SK-N-MC (cell line): ENCODE measurements at regions not wholly inside any gene's neighbourhood (a gene's known extent, or its start where the extent isn't known, plus 50 kb on each side); places are given as distances from the start of the nearest gene placed in this dataset.

ENCODE experiments used
- DNase-seq: peaks from one replicate; pipeline ENCODE4 v3.0.0-alpha.2; 2011; ENCODE audit warnings: low read depth, low spot score
- H3K27ac ChIP-seq: fragments of 200-600 bp; sonication (generic); 2 replicates; pipeline ENCODE4 v1.5.1; 2016; ENCODE audit warnings: mixed run types
- H3K36me3 ChIP-seq: fragments of 200-600 bp; sonication (generic); 2 replicates; pipeline ENCODE4 v1.6.1; 2017; ENCODE audit warnings: antibody characterized with exemption, low read length, mixed read lengths; ENCODE audit not compliant: insufficient read depth
- H3K4me3 ChIP-seq: fragments of 200-600 bp; sonication (generic); 2 replicates; pipeline ENCODE4 v1.5.1; 2016
- H3K9ac ChIP-seq: fragments of 200-600 bp; sonication (generic); 2 replicates; pipeline ENCODE4 v1.8.0; 2017; ENCODE audit warnings: mixed run types, mixed read lengths; ENCODE audit not compliant: insufficient read length
- H3K9me3 ChIP-seq: fragments of 200-600 bp; sonication (generic); 2 replicates; pipeline ENCODE4 v1.6.1; 2017; ENCODE audit warnings: low read depth, mild to moderate bottlenecking, antibody characterized with exemption, low read length, moderate library complexity, mixed read lengths
- EZH2 ChIP-seq: fragments of 200-600 bp; sonication (generic); IDR thresholded peaks from one replicate; pipeline ENCODE4 v1.6.1; 2017; ENCODE audit warnings: antibody characterized with exemption
- FOXP2 ChIP-seq: optimal IDR thresholded peaks from 2 replicates; pipeline ENCODE3; 2011; ENCODE audit warnings: mild to moderate bottlenecking, moderate library complexity; ENCODE audit not compliant: insufficient read depth; ENCODE audit errors: extremely low read length, control extremely low read depth
- POLR2AphosphoS5 ChIP-seq: IDR thresholded peaks from 2 replicates; pipeline ENCODE4 v1.6.1; 2012; ENCODE audit warnings: mild to moderate bottlenecking, low read depth, low read length, borderline replicate concordance

GRCh38 chr5:92565673-92566072 is 1015.3 kb downstream of the NR2F1-AS1 start:
- no peak for DNase-seq
- H3K27ac ChIP-seq = no peak overlapping the region
- TF ChIP-seq FOXP2 (no peak), EZH2 (no peak), POLR2AphosphoS5 (no peak)
- no peaks in the 10 kb centered on the region for H3K36me3 ChIP-seq
- H3K4me3 ChIP-seq = no peak overlapping the region
- H3K9ac ChIP-seq = no peak overlapping the region
- no peaks in the 10 kb centered on the region for H3K9me3 ChIP-seq

DNA sequence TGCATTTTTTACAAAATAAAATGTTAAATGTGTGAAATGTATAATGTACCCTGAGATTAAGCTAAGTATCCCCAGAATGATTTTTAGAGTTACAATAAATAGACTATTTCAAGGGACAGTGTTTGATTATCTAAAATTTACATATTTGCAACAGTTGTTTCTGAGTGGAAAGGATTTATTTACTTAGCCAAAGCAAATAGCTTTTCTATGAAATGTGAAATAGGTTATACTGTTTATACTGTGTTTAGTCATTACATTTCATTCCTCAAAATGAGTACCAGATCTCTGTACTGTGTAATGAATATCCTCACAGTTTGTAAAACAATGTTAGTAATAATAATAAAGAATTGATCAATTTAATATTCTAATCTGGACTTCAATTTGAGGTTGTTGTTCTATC is 1019.0 kb downstream of the NR2F1-AS1 start:
- no peak for DNase-seq
- Histone ChIP-seq H3K27ac (peak overlapping the region; percentile 100), H3K4me3 (peak overlapping the region; percentile 79), H3K9ac (peak overlapping the region; percentile 76), H3K36me3 (no peaks in the 10 kb centered on the region), H3K9me3 (no peaks in the 10 kb centered on the region)
- TF ChIP-seq FOXP2 = no peak
- no peak for TF ChIP-seq EZH2
- TF ChIP-seq POLR2AphosphoS5 = no peak

DNA sequence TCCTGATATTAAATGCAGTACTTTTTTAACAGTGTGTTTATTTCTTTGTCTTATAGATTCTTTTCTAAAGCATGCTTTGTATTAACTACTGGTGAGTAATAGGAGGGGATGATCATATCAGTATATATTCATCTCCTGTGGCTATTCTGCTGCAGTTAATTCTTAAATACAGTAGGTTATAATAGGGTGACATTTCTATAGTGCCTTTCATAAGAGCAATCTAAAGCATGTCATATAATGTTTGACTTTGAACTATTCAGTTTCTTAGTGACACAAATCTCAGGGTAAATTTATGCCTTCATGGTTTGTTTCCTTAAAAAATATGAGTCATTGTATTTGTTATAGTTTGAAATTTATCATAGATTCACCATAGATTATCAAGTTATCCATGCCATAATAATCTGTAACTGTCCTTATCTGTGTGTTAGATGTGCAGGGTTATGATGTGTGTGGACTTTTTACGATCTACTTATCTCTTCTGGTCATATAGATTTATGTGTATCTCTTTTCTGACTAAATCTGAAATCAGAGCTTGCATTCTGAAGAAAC is 1019.5 kb downstream of the NR2F1-AS1 start:
- DNase-seq = no peak
- H3K27ac ChIP-seq = peak overlapping the region; percentile 100
- TF ChIP-seq EZH2 = no peak
- no peak for TF ChIP-seq POLR2AphosphoS5
- no peak for TF ChIP-seq FOXP2
- H3K36me3 ChIP-seq = no peaks in the 10 kb centered on the region
- no peaks in the 10 kb centered on the region for H3K9me3 ChIP-seq
- peak overlapping the region; percentile 79 for H3K4me3 ChIP-seq
- H3K9ac ChIP-seq = peak overlapping the region; percentile 76

GRCh38 chr5:92560698-92561401 is 1020.2 kb downstream of the NR2F1-AS1 start:
- Histone ChIP-seq H3K4me3 (peak overlapping the region; percentile 79), H3K36me3 (no peaks in the 10 kb centered on the region), H3K9me3 (no peaks in the 10 kb centered on the region), H3K9ac (peak overlapping the region; percentile 76), H3K27ac (peak overlapping the region; percentile 100)
- DNase-seq = peak; percentile 77
- TF ChIP-seq FOXP2 (no peak), POLR2AphosphoS5 (peak; percentile 58; the same call in 1 of the 2 replicates), EZH2 (no peak)

DNA sequence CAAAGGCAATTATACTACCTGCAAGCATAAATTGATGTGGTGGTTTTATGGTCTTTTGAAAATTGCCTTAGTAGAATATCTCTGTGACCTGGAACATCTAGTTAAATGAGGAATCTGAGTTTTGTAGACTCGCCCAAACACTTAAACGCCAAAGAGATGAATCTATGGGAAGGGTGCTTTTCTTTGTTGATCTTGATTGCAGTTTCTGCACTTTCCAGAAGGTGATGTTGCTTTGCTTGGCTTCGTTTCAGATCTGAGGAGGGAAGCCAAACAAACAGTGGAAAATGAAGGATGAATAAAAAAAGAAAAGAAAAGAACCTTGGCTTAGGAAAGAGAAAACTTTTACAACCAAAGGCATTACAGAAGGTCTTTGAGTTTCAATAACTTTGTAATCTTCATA is 1021.2 kb downstream of the NR2F1-AS1 start:
- Histone ChIP-seq H3K27ac (peak overlapping the region; percentile 100), H3K4me3 (no peak overlapping the region; the same call in 1 of the 2 replicates), H3K9me3 (no peaks in the 10 kb centered on the region), H3K9ac (peak overlapping the region; percentile 28), H3K36me3 (no peaks in the 10 kb centered on the region)
- no peak for DNase-seq
- no peak for TF ChIP-seq POLR2AphosphoS5
- no peak for TF ChIP-seq EZH2
- no peak for TF ChIP-seq FOXP2

DNA sequence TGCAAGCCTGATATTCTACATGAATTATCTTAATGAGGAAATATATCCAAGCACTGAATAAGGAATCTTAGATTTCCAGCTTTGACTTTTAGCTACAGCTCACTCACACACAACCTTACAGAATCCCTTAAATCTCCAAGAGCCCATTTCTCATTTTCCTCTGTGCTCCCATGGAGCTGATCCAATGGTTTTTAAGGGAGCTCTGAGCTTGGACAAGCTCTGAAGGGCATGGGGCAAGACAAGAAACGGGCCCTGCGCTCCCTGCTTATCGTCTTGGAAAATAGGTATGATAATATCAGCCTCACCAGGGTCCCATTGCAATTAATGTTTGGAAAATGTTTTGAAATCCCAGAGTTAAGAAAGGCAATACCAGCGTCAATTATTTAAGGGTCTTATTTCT is 1021.7 kb downstream of the NR2F1-AS1 start:
- H3K4me3 ChIP-seq = no peak overlapping the region
- H3K9ac ChIP-seq = no peak overlapping the region
- no peaks in the 10 kb centered on the region for H3K9me3 ChIP-seq
- peak overlapping the region; percentile 32; the same call in 1 of the 2 replicates for H3K27ac ChIP-seq
- DNase-seq = no peak
- no peak for TF ChIP-seq POLR2AphosphoS5
- TF ChIP-seq EZH2 = no peak
- no peaks in the 10 kb centered on the region for H3K36me3 ChIP-seq

- no peak for TF ChIP-seq FOXP2
- no peak for TF ChIP-seq POLR2AphosphoS5
- TF ChIP-seq EZH2 = no peak
- Histone ChIP-seq H3K4me3 (no peak overlapping the region), H3K27ac (no peak overlapping the region), H3K9ac (no peak overlapping the region), H3K36me3 (no peaks in the 10 kb centered on the region), H3K9me3 (no peaks in the 10 kb centered on the region)
- no peak for DNase-seq
Observed at GRCh38 chr5:92556747-92557146, 1024.3 kb downstream of the NR2F1-AS1 start.

DNA sequence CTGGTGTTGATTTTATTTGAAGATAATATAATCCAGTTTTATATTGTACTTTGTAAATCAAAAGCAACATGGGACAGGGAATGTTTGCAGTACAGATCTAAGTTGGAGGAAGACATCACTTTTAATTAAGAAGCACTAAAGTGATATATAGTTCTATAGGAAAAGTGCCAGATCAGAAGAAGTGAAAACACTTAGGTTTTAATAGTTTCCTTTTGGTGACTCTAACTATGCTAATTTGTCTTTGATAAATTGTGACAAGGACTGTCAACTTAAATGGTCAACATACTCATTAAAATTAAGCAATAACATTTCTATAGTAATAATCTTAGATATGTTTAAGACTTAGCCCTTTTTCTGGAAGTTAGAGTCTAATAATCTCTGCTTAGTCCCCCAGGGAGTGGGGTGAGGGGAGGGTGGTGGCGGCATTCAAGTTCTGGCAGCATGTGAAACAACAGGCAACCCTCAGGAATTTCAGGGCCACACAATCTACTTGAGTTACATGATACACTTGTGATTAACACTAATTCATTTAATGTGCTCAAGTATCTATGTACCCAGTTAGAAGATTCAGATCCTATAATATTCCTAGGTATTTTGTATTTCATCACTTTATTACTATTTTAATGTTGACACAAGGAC is 1026.5 kb downstream of the NR2F1-AS1 start:
- H3K9me3 ChIP-seq = no peaks in the 10 kb centered on the region
- H3K9ac ChIP-seq = peak overlapping the region; percentile 4
- H3K27ac ChIP-seq = 0 out of 2 replicates have a peak overlapping the region, but pooled peaks have one; percentile 10
- DNase-seq = no peak
- peak overlapping the region; percentile 26; the same call in 1 of the 2 replicates for H3K4me3 ChIP-seq
- no peaks in the 10 kb centered on the region for H3K36me3 ChIP-seq
- TF ChIP-seq POLR2AphosphoS5 (no peak; the same call in 1 of the 2 replicates), EZH2 (no peak), FOXP2 (no peak)

- no peak for DNase-seq
- H3K36me3 ChIP-seq = no peaks in the 10 kb centered on the region
- H3K27ac ChIP-seq = peak overlapping the region; percentile 96
- no peak overlapping the region for H3K4me3 ChIP-seq
- H3K9ac ChIP-seq = peak overlapping the region; percentile 7
- no peaks in the 10 kb centered on the region for H3K9me3 ChIP-seq
- TF ChIP-seq FOXP2 = no peak
- no peak for TF ChIP-seq EZH2
- TF ChIP-seq POLR2AphosphoS5 = no peak
Observed at GRCh38 chr5:92553326-92553725, 1027.7 kb downstream of the NR2F1-AS1 start.
